Suprapubic skin (tissue), 4 donors: ENCODE measurements at regions not wholly inside any gene's neighbourhood (a gene's known extent, or its start where the extent isn't known, plus 50 kb on each side); places are given as distances from the start of the nearest gene placed in this dataset.

Source experiments
- DNase-seq, 2 donors: peaks; one replicate each; pipeline ENCODE4 v3.0.0-alpha.2; 2019; ENCODE audit warnings: low spot score in 2 of 2
- H3K27ac ChIP-seq: fragments of 200-600 bp; sonication (generic); one replicate; pipeline ENCODE4 v1.5.1; 2019
- H3K27me3 ChIP-seq: fragments of 200-600 bp; sonication (generic); one replicate; pipeline ENCODE4 v1.5.1; 2019
- H3K36me3 ChIP-seq: fragments of 200-600 bp; sonication (generic); one replicate; pipeline ENCODE4 v1.5.1; 2019
- H3K4me1 ChIP-seq: fragments of 200-600 bp; sonication (generic); one replicate; pipeline ENCODE4 v1.5.1; 2019
- H3K4me3 ChIP-seq: fragments of 200-600 bp; sonication (generic); one replicate; pipeline ENCODE4 v1.5.1; 2019; ENCODE audit warnings: mild to moderate bottlenecking
- H3K9me3 ChIP-seq: fragments of 200-600 bp; sonication (generic); one replicate; pipeline ENCODE4 v1.5.1; 2019
- EP300 ChIP-seq: sonication (generic); formaldehyde crosslinking; IDR thresholded peaks from one replicate; pipeline ENCODE4 v1.6.1; 2017; ENCODE audit warnings: antibody characterized with exemption
- POLR2A ChIP-seq, 2 donors: fragments of 450-650 bp; IDR thresholded peaks; one replicate each; pipeline ENCODE4 v1.6.1; 2017; ENCODE audit warnings: antibody characterized with exemption in 2 of 2, mild to moderate bottlenecking in 2 of 2, moderate library complexity in 2 of 2
- POLR2AphosphoS5 ChIP-seq, 3 donors: sonication (generic); formaldehyde crosslinking; IDR thresholded peaks; one replicate each; pipeline ENCODE4 v1.6.1; 2017; ENCODE audit warnings: antibody characterized with exemption in 3 of 3
- WGBS: methylation state at CpG from one replicate; pipeline ENCODE4 v1.1.5; 2018; 5-methylcytosine and 5-hydroxymethylcytosine counted together
- TF ChIP-seq, protein P1 (sequence below), 2 donors: fragments of 200-600 bp in 1 of 2; fragments of 450-650 bp in 1 of 2; sonication (generic) in 1 of 2; IDR thresholded peaks; one replicate each; pipeline ENCODE4 v1.5.1; 2016 to 2019; ENCODE audit warnings: antibody characterized with exemption in 2 of 2, mild to moderate bottlenecking in 1 of 2, moderate library complexity in 1 of 2

DNA sequence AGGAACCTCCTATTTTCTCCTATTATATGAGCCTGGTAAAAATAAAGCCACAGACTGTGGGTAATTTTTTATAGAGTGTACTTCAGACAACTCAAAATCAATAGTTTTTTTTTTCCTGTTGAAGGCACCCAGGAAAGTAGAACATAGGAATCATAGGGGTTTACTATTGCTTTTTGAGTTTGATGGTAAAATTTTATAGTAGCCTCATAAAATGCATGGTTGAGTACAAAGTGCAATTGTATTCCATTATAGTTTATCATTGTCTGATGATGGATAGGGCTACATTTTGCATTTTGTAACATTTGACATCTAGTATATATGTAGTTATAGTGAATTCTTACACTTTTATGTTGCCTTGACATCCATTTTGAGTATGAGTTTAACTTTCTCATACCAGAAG lies 455.0 kb downstream of the STIM2 start:
- Histone ChIP-seq H3K36me3 (no peaks in the 10 kb centered on the region), H3K9me3 (no peaks in the 10 kb centered on the region), H3K4me1 (no peaks in the 10 kb centered on the region), H3K4me3 (no peak overlapping the region), H3K27ac (no peak overlapping the region), H3K27me3 (no peaks in the 10 kb centered on the region)
- TF ChIP-seq, protein P1, sequence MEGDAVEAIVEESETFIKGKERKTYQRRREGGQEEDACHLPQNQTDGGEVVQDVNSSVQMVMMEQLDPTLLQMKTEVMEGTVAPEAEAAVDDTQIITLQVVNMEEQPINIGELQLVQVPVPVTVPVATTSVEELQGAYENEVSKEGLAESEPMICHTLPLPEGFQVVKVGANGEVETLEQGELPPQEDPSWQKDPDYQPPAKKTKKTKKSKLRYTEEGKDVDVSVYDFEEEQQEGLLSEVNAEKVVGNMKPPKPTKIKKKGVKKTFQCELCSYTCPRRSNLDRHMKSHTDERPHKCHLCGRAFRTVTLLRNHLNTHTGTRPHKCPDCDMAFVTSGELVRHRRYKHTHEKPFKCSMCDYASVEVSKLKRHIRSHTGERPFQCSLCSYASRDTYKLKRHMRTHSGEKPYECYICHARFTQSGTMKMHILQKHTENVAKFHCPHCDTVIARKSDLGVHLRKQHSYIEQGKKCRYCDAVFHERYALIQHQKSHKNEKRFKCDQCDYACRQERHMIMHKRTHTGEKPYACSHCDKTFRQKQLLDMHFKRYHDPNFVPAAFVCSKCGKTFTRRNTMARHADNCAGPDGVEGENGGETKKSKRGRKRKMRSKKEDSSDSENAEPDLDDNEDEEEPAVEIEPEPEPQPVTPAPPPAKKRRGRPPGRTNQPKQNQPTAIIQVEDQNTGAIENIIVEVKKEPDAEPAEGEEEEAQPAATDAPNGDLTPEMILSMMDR (IDR thresholded peaks at IDR 0.05) = no peak
- TF ChIP-seq EP300 (no peak), POLR2A (IDR thresholded peaks at IDR 0.05) (no peak), POLR2AphosphoS5 (IDR thresholded peaks at IDR 0.05) (no peak)
- DNase-seq = no peak

DNA sequence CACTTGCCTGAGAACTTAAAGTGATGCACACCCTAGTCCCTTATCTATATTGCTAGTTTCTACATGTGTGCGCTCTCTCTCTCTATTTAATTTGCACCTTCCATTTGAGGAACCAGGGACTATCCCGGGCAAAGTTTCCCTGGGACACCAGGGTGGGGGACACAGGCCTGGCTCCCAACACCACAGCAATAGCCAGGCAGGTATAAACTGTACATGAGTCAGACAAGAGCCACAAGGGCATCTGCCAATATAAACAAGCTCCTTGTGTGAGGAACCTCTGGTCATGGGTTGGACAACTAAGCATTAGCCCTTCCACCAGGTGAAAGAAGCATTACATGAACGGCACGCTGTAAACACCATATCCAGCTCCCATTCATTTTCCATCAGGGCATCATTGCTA lies 455.5 kb downstream of the STIM2 start:
- WGBS = 71% methylated on average over 4 of the region's 4 CpGs
- H3K9me3 ChIP-seq = no peaks in the 10 kb centered on the region
- TF ChIP-seq EP300 (no peak), POLR2A (IDR thresholded peaks at IDR 0.05) (no peak), POLR2AphosphoS5 (IDR thresholded peaks at IDR 0.05) (no peak)
- TF ChIP-seq, protein P1 (IDR thresholded peaks at IDR 0.05) = no peak

DNA sequence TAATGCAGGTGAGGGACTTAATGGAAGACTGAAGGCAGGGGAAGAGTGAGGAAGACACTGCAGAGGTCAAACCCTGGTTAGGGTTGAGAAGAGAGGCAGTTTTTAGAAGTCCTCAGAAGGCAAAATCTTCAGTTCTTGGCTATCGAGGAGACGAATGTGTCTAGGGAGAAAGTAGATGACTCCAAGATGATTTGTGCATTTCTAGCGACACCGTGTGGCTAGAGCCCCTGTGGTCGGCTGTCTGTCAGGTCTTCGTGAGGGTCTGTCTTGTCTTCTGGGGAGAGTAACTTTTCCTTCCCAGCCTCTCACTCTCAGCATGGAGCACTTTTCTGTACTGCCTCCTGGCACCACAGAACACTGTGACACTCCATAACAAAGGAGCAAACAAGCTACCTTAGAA lies 458.1 kb downstream of the STIM2 start:
- Histone ChIP-seq H3K27me3 (no peaks in the 10 kb centered on the region), H3K36me3 (no peaks in the 10 kb centered on the region), H3K9me3 (no peaks in the 10 kb centered on the region), H3K4me1 (no peaks in the 10 kb centered on the region), H3K4me3 (no peak overlapping the region), H3K27ac (no peak overlapping the region)
- WGBS = 25% methylated on average over 6 of the region's 6 CpGs
- no peak for TF ChIP-seq POLR2AphosphoS5 (IDR thresholded peaks at IDR 0.05)
- TF ChIP-seq POLR2A (IDR thresholded peaks at IDR 0.05) = no peak
- TF ChIP-seq, protein P1 (IDR thresholded peaks at IDR 0.05) = no peak
- no peak for TF ChIP-seq EP300
- DNase-seq = no peak

More for the DNA sequence above, 455.5 kb downstream of the STIM2 start:
- Histone ChIP-seq H3K36me3 (no peaks in the 10 kb centered on the region), H3K4me3 (no peak overlapping the region), H3K4me1 (no peaks in the 10 kb centered on the region), H3K27me3 (no peaks in the 10 kb centered on the region), H3K27ac (no peak overlapping the region)
- DNase-seq = no peak

DNA sequence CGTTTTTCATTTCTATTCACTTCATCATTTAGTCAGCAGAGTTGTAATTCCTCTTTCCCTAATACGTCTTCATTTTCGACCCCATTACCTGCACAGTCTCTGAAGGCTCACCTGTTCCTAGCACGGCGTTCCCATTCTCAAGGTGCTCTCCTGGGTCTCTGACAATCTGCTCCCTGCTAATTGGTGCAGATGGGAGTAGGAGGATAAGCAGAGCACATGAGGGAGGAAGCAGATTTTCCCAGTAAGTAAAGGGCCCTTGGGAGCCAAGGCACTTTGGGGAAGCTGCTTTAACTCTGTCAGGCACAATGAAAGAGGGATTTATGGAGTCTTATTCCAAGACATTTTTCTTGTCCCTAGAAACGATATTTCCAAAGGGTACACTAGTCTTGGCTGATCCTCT lies 466.4 kb downstream of the STIM2 start:
- Histone ChIP-seq H3K4me1 (no peaks in the 10 kb centered on the region), H3K9me3 (no peaks in the 10 kb centered on the region), H3K27ac (no peak overlapping the region), H3K36me3 (no peaks in the 10 kb centered on the region), H3K4me3 (no peak overlapping the region), H3K27me3 (no peaks in the 10 kb centered on the region)
- no peak for DNase-seq
- TF ChIP-seq POLR2A (IDR thresholded peaks at IDR 0.05) (no peak), EP300 (no peak), POLR2AphosphoS5 (IDR thresholded peaks at IDR 0.05) (no peak)
- TF ChIP-seq, protein P1 (IDR thresholded peaks at IDR 0.05) = no peak
- 72% methylated on average over 6 of the region's 6 CpGs for WGBS

DNA sequence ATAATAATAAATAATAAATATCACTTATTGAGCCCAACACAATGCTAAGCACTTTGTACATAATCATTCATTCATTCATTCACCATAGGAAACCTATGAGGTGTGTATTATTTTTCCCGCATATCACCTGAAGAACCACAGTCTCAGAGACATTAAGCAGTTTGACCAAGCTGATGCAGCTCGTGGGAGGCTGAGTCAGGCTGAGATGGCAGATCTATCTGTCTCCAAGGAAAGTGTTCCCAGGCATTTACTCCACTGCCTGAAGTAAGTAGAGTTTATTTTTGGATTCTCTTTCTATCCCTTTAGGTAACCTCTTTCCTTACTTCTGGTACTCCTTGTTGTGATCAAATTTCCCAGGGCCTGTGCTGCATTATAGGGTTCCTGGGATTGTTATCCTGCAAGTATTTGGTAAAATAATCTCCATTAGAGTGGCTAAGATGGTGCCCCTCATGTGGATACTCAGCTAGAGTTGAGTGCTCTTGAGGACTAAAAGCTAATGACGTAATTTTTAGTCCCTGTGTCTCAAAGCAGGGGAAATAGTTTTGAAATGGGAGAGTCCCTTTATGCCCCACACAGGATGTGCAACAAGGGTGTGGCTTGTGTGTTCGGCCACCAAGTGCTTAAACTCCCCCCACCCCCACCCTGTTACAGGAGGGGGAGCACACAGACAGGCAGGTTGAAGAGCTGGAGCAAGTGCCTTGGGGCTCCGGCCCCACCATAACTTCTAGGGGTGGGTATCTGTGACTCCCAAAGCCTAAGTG lies 467.0 kb downstream of the STIM2 start:
- WGBS = 69% methylated on average over 5 of the region's 5 CpGs
- Histone ChIP-seq H3K36me3 (no peaks in the 10 kb centered on the region), H3K4me3 (no peak overlapping the region), H3K9me3 (no peaks in the 10 kb centered on the region), H3K4me1 (no peaks in the 10 kb centered on the region), H3K27ac (no peak overlapping the region), H3K27me3 (no peaks in the 10 kb centered on the region)
- TF ChIP-seq POLR2AphosphoS5 (IDR thresholded peaks at IDR 0.05) (no peak), EP300 (no peak), POLR2A (IDR thresholded peaks at IDR 0.05) (no peak)
- TF ChIP-seq, protein P1 (IDR thresholded peaks at IDR 0.05) = no peak
- no peak for DNase-seq
